IMR-90 (cell line): ENCODE measurements at regions not wholly inside any gene's neighbourhood (a gene's known extent, or its start where the extent isn't known, plus 50 kb on each side); places are given as distances from the start of the nearest gene placed in this dataset.

ENCODE experiments used
- ATAC-seq: fragments of 200-7000 bp; cut with Tn5 transposase; 2 replicates; pipeline ENCODE4 v1.9.1; 2020; ENCODE audit warnings: low read depth, mild to moderate bottlenecking, moderate library complexity
- BruUV-seq: library from RNA; stranded (reverse); fragments of 400-500 nt; replicated peaks from 2 replicates; lab custom pipeline; 2021; lab: Mats Ljungman, UMichigan
- CTCF ChIA-PET: fragments of 300-600 bp; formaldehyde crosslinking; extraction: SDS; loops from one replicate; lab custom pipeline; 2021; ENCODE audit warnings: antibody characterized with exemption; lab: Yijun Ruan, JAX
- POLR2A ChIA-PET: fragments of 300-600 bp; sonication (Branson Sonifier 250); formaldehyde crosslinking; loops from one replicate; lab custom pipeline; 2022; ENCODE audit warnings: antibody characterized with exemption; ENCODE audit not compliant: unreplicated experiment; lab: Charles Lee
- DNase-seq: peaks from one replicate; pipeline ENCODE4 v3.0.0; 2013
- H2AFZ ChIP-seq: replicated peaks from 2 replicates; pipeline ENCODE3; 2013; ENCODE audit warnings: low read length, mild to moderate bottlenecking; ENCODE audit not compliant: poor library complexity
- H2AK5ac ChIP-seq: 2 replicates; pipeline ENCODE4 v1.6.1; 2013; ENCODE audit warnings: low read depth, low read length, inconsistent platforms
- H2AK9ac ChIP-seq: replicated peaks from 2 replicates; pipeline ENCODE3; 2013; ENCODE audit warnings: mild to moderate bottlenecking, low read depth, low read length, moderate library complexity; ENCODE audit not compliant: poor library complexity
- H2BK120ac ChIP-seq: 2 replicates; pipeline ENCODE4 v1.6.1; 2013; ENCODE audit warnings: low read depth, low read length, inconsistent platforms
- H2BK15ac ChIP-seq: 3 replicates; pipeline ENCODE4 v1.6.1; 2013; ENCODE audit warnings: low read depth, low read length, inconsistent platforms
- H2BK20ac ChIP-seq: 2 replicates; pipeline ENCODE4 v1.6.1; 2013; ENCODE audit warnings: low read depth, mild to moderate bottlenecking, inconsistent platforms, low read length, moderate library complexity
- H2BK5ac ChIP-seq: 2 replicates; pipeline ENCODE4 v1.6.1; 2013; ENCODE audit warnings: mild to moderate bottlenecking, low read depth, low read length, inconsistent platforms; ENCODE audit not compliant: poor library complexity, severe bottlenecking
- H3K14ac ChIP-seq: replicated peaks from 2 replicates; pipeline ENCODE4 v1.6.1; 2013; ENCODE audit warnings: low read depth, low read length, inconsistent platforms
- H3K18ac ChIP-seq: 2 replicates; pipeline ENCODE4 v1.6.1; 2013; ENCODE audit warnings: low read depth, low read length, control low read depth
- H3K23ac ChIP-seq: 2 replicates; pipeline ENCODE4 v1.6.1; 2013; ENCODE audit warnings: low read depth, low read length, inconsistent platforms
- H3K27ac ChIP-seq: 2 replicates; pipeline ENCODE4 v1.5.1; 2013; ENCODE audit warnings: mild to moderate bottlenecking, control low read depth, low read length; ENCODE audit not compliant: insufficient read depth
- H3K27me3 ChIP-seq: 2 replicates; pipeline ENCODE4 v1.6.1; 2013; ENCODE audit warnings: low read length; ENCODE audit not compliant: control insufficient read depth, insufficient read depth
- H3K36me3 ChIP-seq: 2 replicates; pipeline ENCODE4 v1.6.1; 2013; ENCODE audit warnings: low read length, mixed read lengths; ENCODE audit not compliant: control insufficient read depth, insufficient read depth
- H3K4ac ChIP-seq: 2 replicates; pipeline ENCODE4 v1.6.1; 2013; ENCODE audit warnings: low read depth, low read length, inconsistent platforms
- H3K4me1 ChIP-seq: 2 replicates; pipeline ENCODE4 v1.6.1; 2013; ENCODE audit warnings: low read length, mixed read lengths; ENCODE audit not compliant: control insufficient read depth, insufficient read depth
- H3K4me2 ChIP-seq: 2 replicates; pipeline ENCODE4 v1.6.1; 2013; ENCODE audit warnings: low read depth, mild to moderate bottlenecking, control low read depth, low read length, moderate library complexity
- H3K4me3 ChIP-seq: 2 replicates; pipeline ENCODE4 v1.5.1; 2013; ENCODE audit warnings: low read depth, mild to moderate bottlenecking, control low read depth, low read length, moderate library complexity; ENCODE audit not compliant: insufficient read depth
- H3K56ac ChIP-seq: 2 replicates; pipeline ENCODE4 v1.6.1; 2013; ENCODE audit warnings: low read length, inconsistent platforms; ENCODE audit not compliant: insufficient read depth; ENCODE audit errors: extremely low read depth
- H3K79me1 ChIP-seq, 2 experiments: 2 replicates each; pipeline ENCODE4 v1.6.1; 2013; ENCODE audit warnings: low read length in 2 of 2, inconsistent platforms in 1 of 2, low read depth in 1 of 2
- H3K9ac ChIP-seq: 2 replicates; pipeline ENCODE4 v1.6.1; 2013; ENCODE audit warnings: low read depth, low read length, control low read depth
- H3K9me1 ChIP-seq: 2 replicates; pipeline ENCODE4 v1.6.1; 2013; ENCODE audit warnings: low read length, inconsistent platforms; ENCODE audit not compliant: insufficient read depth
- H3K9me3 ChIP-seq: 2 replicates; pipeline ENCODE4 v1.6.1; 2013; ENCODE audit warnings: low read length; ENCODE audit not compliant: control insufficient read depth, insufficient read depth
- H4K20me1 ChIP-seq: 2 replicates; pipeline ENCODE4 v1.6.1; 2013; ENCODE audit warnings: low read length, inconsistent platforms; ENCODE audit not compliant: insufficient read depth
- H4K5ac ChIP-seq: 2 replicates; pipeline ENCODE4 v1.6.1; 2013; ENCODE audit warnings: mild to moderate bottlenecking, low read depth, low read length, control low read depth
- H4K8ac ChIP-seq, 2 experiments: 2 replicates each; pipeline ENCODE4 v1.6.1; 2013; ENCODE audit warnings: low read depth in 2 of 2, low read length in 2 of 2, control low read depth in 1 of 2, inconsistent platforms in 1 of 2
- H4K91ac ChIP-seq: 2 replicates; pipeline ENCODE4 v1.6.1; 2013; ENCODE audit warnings: low read depth, low read length, inconsistent platforms; ENCODE audit not compliant: insufficient read depth
- BHLHE40 ChIP-seq: fragments of 150-350 bp; IDR thresholded peaks from 2 replicates; pipeline ENCODE4 v1.6.1; 2016; ENCODE audit warnings: mild to moderate bottlenecking, low read depth, low read length
- CHD1 ChIP-seq: IDR thresholded peaks from 2 replicates; pipeline ENCODE4 v1.6.1; 2012; ENCODE audit warnings: low read depth, low read length, improper control_type of control experiment
- CTCF ChIP-seq: conservative IDR thresholded peaks from 2 replicates; pipeline ENCODE4 v1.5.1; 2012; ENCODE audit warnings: mild to moderate bottlenecking, low read depth, low read length, improper control_type of control experiment
- FOS ChIP-seq: fragments of 150-350 bp; IDR thresholded peaks from 2 replicates; pipeline ENCODE4 v1.6.1; 2016; ENCODE audit warnings: low read depth, low read length
- MAFK ChIP-seq: IDR thresholded peaks from 2 replicates; pipeline ENCODE4 v1.6.1; 2012; ENCODE audit warnings: low read depth, low read length, improper control_type of control experiment
- MAZ ChIP-seq: IDR thresholded peaks from 2 replicates; pipeline ENCODE4 v1.6.1; 2012; ENCODE audit warnings: low read depth, mild to moderate bottlenecking, low read length, improper control_type of control experiment, moderate library complexity, borderline replicate concordance
- MXI1 ChIP-seq: IDR thresholded peaks from 2 replicates; pipeline ENCODE4 v1.6.1; 2012; ENCODE audit warnings: low read depth, mild to moderate bottlenecking, low read length, moderate library complexity, borderline replicate concordance
- NFE2L2 ChIP-seq: fragments of 150-350 bp; IDR thresholded peaks from 2 replicates; pipeline ENCODE4 v1.6.1; 2016; ENCODE audit warnings: low read depth, mild to moderate bottlenecking, low read length
- POLR2A ChIP-seq: IDR thresholded peaks from 2 replicates; pipeline ENCODE4 v1.6.1; 2012; ENCODE audit warnings: mild to moderate bottlenecking, low read depth, low read length
- RAD21 ChIP-seq: IDR thresholded peaks from 2 replicates; pipeline ENCODE4 v1.6.1; 2012; ENCODE audit warnings: low read length, improper control_type of control experiment
- RCOR1 ChIP-seq: IDR thresholded peaks from 2 replicates; pipeline ENCODE4 v1.6.1; 2012; ENCODE audit warnings: mild to moderate bottlenecking, low read length, improper control_type of control experiment; ENCODE audit not compliant: insufficient replicate concordance
- RFX5 ChIP-seq: IDR thresholded peaks from 2 replicates; pipeline ENCODE4 v1.8.0; 2012; ENCODE audit warnings: low read depth, mild to moderate bottlenecking, low read length, moderate library complexity
- SMC3 ChIP-seq: fragments of 150-350 bp; IDR thresholded peaks from 2 replicates; pipeline ENCODE4 v1.6.1; 2016; ENCODE audit warnings: low read depth, mild to moderate bottlenecking, antibody characterized with exemption, low read length, moderate library complexity
- WGBS, 2 experiments: methylation state at CpG; one replicate each; pipeline versions ENCODE4 v1.1.5 to v1.1.7; 2013; ENCODE audit warnings: missing lambda C conversion rate in 2 of 2; ENCODE audit not compliant: insufficient read length in 1 of 2; ENCODE audit errors: extremely low coverage in 2 of 2; 5-methylcytosine and 5-hydroxymethylcytosine counted together
- dilution Hi-C: fragments of 300-500 bp; cut with HindIII; formaldehyde crosslinking; loops from one replicate; pipeline ENCODE4 v1.14.3; 2018; ENCODE audit warnings: low sequenced_read_pairs; ENCODE audit not compliant: unreplicated experiment
- in situ Hi-C: fragments of 300-500 bp; cut with MboI; formaldehyde crosslinking; loops from 3 replicates; pipeline ENCODE4 v1.14.3; 2019; ENCODE audit warnings: low sequenced_read_pairs, inconsistent platforms, mixed read lengths
- intact Hi-C: fragments of 100-400 bp; cut with micrococcal nuclease; formaldehyde crosslinking; loops from 2 replicates; pipeline ENCODE4 v1.10.0; 2022
- TF ChIP-seq, protein P1 (sequence below): fragments of 150-350 bp; IDR thresholded peaks from 2 replicates; pipeline ENCODE4 v1.6.1; 2017; ENCODE audit warnings: mild to moderate bottlenecking, antibody characterized with exemption, low read length, low read depth
- TF ChIP-seq, protein P2 (sequence below): fragments of 150-350 bp; IDR thresholded peaks from 2 replicates; pipeline ENCODE4 v1.6.1; 2016; ENCODE audit warnings: low read depth, mild to moderate bottlenecking, low read length, moderate library complexity, borderline replicate concordance

GRCh38 chr2:239717319-239717675 is 307.8 kb downstream of the NDUFA10 start:
- no peak for TF ChIP-seq SMC3
- TF ChIP-seq FOS: no peak
- no peak for TF ChIP-seq MXI1
- TF ChIP-seq RCOR1: no peak
- no peak for TF ChIP-seq RFX5
- TF ChIP-seq BHLHE40: no peak
- no peak for TF ChIP-seq RAD21
- no peak for TF ChIP-seq MAFK
- TF ChIP-seq, protein P1, sequence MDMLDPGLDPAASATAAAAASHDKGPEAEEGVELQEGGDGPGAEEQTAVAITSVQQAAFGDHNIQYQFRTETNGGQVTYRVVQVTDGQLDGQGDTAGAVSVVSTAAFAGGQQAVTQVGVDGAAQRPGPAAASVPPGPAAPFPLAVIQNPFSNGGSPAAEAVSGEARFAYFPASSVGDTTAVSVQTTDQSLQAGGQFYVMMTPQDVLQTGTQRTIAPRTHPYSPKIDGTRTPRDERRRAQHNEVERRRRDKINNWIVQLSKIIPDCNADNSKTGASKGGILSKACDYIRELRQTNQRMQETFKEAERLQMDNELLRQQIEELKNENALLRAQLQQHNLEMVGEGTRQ: no peak
- no peak for TF ChIP-seq CTCF
- no peak for TF ChIP-seq MAZ
- TF ChIP-seq, protein P2, sequence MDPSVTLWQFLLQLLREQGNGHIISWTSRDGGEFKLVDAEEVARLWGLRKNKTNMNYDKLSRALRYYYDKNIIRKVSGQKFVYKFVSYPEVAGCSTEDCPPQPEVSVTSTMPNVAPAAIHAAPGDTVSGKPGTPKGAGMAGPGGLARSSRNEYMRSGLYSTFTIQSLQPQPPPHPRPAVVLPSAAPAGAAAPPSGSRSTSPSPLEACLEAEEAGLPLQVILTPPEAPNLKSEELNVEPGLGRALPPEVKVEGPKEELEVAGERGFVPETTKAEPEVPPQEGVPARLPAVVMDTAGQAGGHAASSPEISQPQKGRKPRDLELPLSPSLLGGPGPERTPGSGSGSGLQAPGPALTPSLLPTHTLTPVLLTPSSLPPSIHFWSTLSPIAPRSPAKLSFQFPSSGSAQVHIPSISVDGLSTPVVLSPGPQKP: no peak
- TF ChIP-seq CHD1: no peak
- TF ChIP-seq POLR2A: no peak
- TF ChIP-seq NFE2L2: no peak
- H3K4me1 ChIP-seq: no peaks in the 10 kb centered on the region
- no peak overlapping the region for H3K27ac ChIP-seq
- ATAC-seq: no peak
- no peak overlapping the region for H4K91ac ChIP-seq
- dilution Hi-C loops (no loop called here), intact Hi-C loops (no loop called here), in situ Hi-C loops (no loop called here)
- H3K18ac ChIP-seq: no peak overlapping the region
- H3K9me3 ChIP-seq: peaks cover 37% of the 10 kb centered on the region
- ChIA-PET POLR2A (no interaction called here), CTCF (no interaction called here)
- no peak overlapping the region for H3K14ac ChIP-seq
- no peak overlapping the region for H2BK5ac ChIP-seq
- no peak overlapping the region for H3K4ac ChIP-seq
- H3K36me3 ChIP-seq: no peaks in the 10 kb centered on the region
- no peak overlapping the region for H2BK20ac ChIP-seq
- no peak overlapping the region for H4K8ac ChIP-seq
- no peak overlapping the region for H3K23ac ChIP-seq
- no peak overlapping the region for H2AK5ac ChIP-seq
- H3K9ac ChIP-seq: no peak overlapping the region
- no peak overlapping the region for H4K5ac ChIP-seq
- H3K9me1 ChIP-seq: no peaks in the 10 kb centered on the region
- H4K20me1 ChIP-seq: no peaks in the 10 kb centered on the region
- WGBS, 2 experiments: no CpG with 5 or more reads among the region's 3 CpGs
- H3K79me1 ChIP-seq: no peaks in the 10 kb centered on the region
- no peak overlapping the region for H2AFZ ChIP-seq
- no peak overlapping the region for H2BK120ac ChIP-seq
- no peak overlapping the region for H2AK9ac ChIP-seq
- H3K4me3 ChIP-seq: no peak overlapping the region
- H2BK15ac ChIP-seq: no peak overlapping the region
- no TSS peak for BruUV-seq
- no peak for DNase-seq
- H3K27me3 ChIP-seq: no peaks in the 10 kb centered on the region
- no peak overlapping the region for H3K4me2 ChIP-seq
- H3K56ac ChIP-seq: no peak overlapping the region
